ENCODE measurements at regions not wholly inside any gene's neighbourhood (a gene's known extent, or its start where the extent isn't known, plus 50 kb on each side); places are given as distances from the start of the nearest gene placed in this dataset.

- Histone ChIP-seq H3K4me1 (peaks cover 4% of the 10 kb centered on the region; the same call in 1 of the 2 replicates), H3K4me3 (ENCODE audit: low read depth, low read length) (no peak overlapping the region), H3K27me3 (no peaks in the 10 kb centered on the region), H3K9me3 (no peaks in the 10 kb centered on the region), H3K36me3 (no peaks in the 10 kb centered on the region)
- no peak for DNase-seq
- no peak for TF ChIP-seq CTCF (IDR thresholded peaks at IDR 0.05; ENCODE audit: low read depth, low read length)
These were observed 429.6 kb downstream of the HLX start for GRCh38 chr1:221308534-221309511.

GRCh38 chr1:221309723-221310122 is 430.5 kb downstream of the HLX start:
- H3K4me1 ChIP-seq: peaks cover 4% of the 10 kb centered on the region; the same call in 1 of the 2 replicates
- H3K4me3 ChIP-seq (ENCODE audit: low read depth, low read length): no peak overlapping the region
- H3K36me3 ChIP-seq: no peaks in the 10 kb centered on the region
- no peaks in the 10 kb centered on the region for H3K27me3 ChIP-seq
- TF ChIP-seq CTCF (IDR thresholded peaks at IDR 0.05; ENCODE audit: low read depth, low read length): no peak
- DNase-seq: no peak
- H3K9me3 ChIP-seq: no peaks in the 10 kb centered on the region

- Histone ChIP-seq H3K27me3 (no peaks in the 10 kb centered on the region), H3K4me1 (peaks cover 4% of the 10 kb centered on the region; the same call in 1 of the 2 replicates), H3K9me3 (no peaks in the 10 kb centered on the region), H3K36me3 (no peaks in the 10 kb centered on the region), H3K4me3 (ENCODE audit: low read depth, low read length) (peak overlapping the region; percentile 15; the same call in 1 of the 2 replicates)
- TF ChIP-seq CTCF (IDR thresholded peaks at IDR 0.05; ENCODE audit: low read depth, low read length): no peak
- no peak for DNase-seq
These were observed 430.9 kb downstream of the HLX start for GRCh38 chr1:221310180-221310579.

- no peak overlapping the region for H3K4me3 ChIP-seq (ENCODE audit: low read depth, low read length)
- no peaks in the 10 kb centered on the region for H3K9me3 ChIP-seq
- TF ChIP-seq CTCF (IDR thresholded peaks at IDR 0.05; ENCODE audit: low read depth, low read length): no peak
- DNase-seq: no peak
- no peaks in the 10 kb centered on the region for H3K36me3 ChIP-seq
- no peaks in the 10 kb centered on the region for H3K27me3 ChIP-seq
- peaks cover under 1% of the 10 kb centered on the region; the same call in 1 of the 2 replicates for H3K4me1 ChIP-seq
These were observed 426.6 kb downstream of the DUSP10 start for GRCh38 chr1:221315330-221315729.

- H3K4me1 ChIP-seq: no peaks in the 10 kb centered on the region
- no peak for DNase-seq
- no peaks in the 10 kb centered on the region for H3K9me3 ChIP-seq
- no peaks in the 10 kb centered on the region for H3K36me3 ChIP-seq
- H3K4me3 ChIP-seq (ENCODE audit: low read depth, low read length): no peak overlapping the region
- no peak for TF ChIP-seq CTCF (IDR thresholded peaks at IDR 0.05; ENCODE audit: low read depth, low read length)
- H3K27me3 ChIP-seq: no peaks in the 10 kb centered on the region
These were observed 425.3 kb downstream of the DUSP10 start for GRCh38 chr1:221316491-221317056.

GRCh38 chr1:221317537-221317936 is 424.4 kb downstream of the DUSP10 start:
- Histone ChIP-seq H3K36me3 (no peaks in the 10 kb centered on the region), H3K27me3 (no peaks in the 10 kb centered on the region), H3K4me1 (no peaks in the 10 kb centered on the region), H3K4me3 (ENCODE audit: low read depth, low read length) (no peak overlapping the region), H3K9me3 (no peaks in the 10 kb centered on the region)
- TF ChIP-seq CTCF (IDR thresholded peaks at IDR 0.05; ENCODE audit: low read depth, low read length): no peak
- DNase-seq: no peak
